OCI-LY3 (cell line): ENCODE measurements at regions not wholly inside any gene's neighbourhood (a gene's known extent, or its start where the extent isn't known, plus 50 kb on each side); places are given as distances from the start of the nearest gene placed in this dataset.

Experiments
- EZH2phosphoT487 ChIP-seq: fragments of 200-600 bp; shearing (Covaris generic); IDR thresholded peaks from 2 replicates; pipeline ENCODE4 v1.6.1; 2018; ENCODE audit warnings: antibody characterized with exemption, mixed run types, low read depth
- TF ChIP-seq, protein P1 (sequence below): fragments of 200-600, 300-600 bp; sonication (generic); IDR thresholded peaks from 2 replicates; pipeline ENCODE4 v1.5.1; 2014; ENCODE audit warnings: antibody characterized with exemption, low read length, low read depth

DNA sequence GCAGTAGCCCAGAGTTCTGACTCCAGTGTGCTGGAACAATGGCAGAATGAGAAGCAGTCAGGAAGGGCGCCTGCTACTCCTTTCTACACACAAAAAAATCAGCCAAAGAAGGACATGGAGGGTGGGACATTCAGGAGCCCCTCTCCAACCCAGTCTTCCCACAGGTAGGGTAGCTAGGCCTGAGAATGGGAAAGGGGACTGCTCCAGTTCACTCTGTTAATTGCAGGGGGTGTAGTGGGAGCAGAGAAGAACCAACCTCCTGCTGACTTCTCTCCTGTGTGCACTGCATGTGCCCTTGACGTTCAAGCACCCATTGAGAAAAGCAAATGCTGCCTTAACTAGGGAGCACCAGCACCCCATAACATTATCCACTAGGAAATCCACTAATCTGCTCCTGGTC lies 119.1 kb upstream of the IRX6 start:
- TF ChIP-seq, protein P1, sequence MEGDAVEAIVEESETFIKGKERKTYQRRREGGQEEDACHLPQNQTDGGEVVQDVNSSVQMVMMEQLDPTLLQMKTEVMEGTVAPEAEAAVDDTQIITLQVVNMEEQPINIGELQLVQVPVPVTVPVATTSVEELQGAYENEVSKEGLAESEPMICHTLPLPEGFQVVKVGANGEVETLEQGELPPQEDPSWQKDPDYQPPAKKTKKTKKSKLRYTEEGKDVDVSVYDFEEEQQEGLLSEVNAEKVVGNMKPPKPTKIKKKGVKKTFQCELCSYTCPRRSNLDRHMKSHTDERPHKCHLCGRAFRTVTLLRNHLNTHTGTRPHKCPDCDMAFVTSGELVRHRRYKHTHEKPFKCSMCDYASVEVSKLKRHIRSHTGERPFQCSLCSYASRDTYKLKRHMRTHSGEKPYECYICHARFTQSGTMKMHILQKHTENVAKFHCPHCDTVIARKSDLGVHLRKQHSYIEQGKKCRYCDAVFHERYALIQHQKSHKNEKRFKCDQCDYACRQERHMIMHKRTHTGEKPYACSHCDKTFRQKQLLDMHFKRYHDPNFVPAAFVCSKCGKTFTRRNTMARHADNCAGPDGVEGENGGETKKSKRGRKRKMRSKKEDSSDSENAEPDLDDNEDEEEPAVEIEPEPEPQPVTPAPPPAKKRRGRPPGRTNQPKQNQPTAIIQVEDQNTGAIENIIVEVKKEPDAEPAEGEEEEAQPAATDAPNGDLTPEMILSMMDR = no peak
- no peak for TF ChIP-seq EZH2phosphoT487
